ENCODE measurements at regions not wholly inside any gene's neighbourhood (a gene's known extent, or its start where the extent isn't known, plus 50 kb on each side); places are given as distances from the start of the nearest gene placed in this dataset.

DNA sequence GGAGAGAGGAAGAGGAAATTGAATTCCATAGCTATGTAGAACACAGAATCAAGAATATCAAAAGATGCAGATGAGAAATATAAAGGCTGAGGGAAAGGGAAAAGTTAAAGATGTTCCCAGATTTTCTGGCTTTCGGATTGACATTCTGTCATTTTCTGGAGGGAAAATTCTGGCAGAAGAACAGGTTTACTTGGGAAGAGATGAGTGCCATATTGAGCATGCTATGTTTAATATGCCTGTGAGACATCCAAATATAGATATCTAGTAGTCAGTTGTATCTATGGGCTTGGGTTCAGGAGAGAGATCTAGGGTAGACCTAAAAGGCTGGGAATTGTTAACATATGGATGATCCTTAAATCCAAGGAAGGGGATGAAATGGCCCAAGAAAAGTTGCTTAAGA, 181.9 kb upstream of the ARG1 start:
- Mint-ChIP-seq H3K4me3 (ENCODE audit: unreplicated experiment) (no peak overlapping the region), H3K27me3 (ENCODE audit: insufficient read depth, unreplicated experiment) (no peaks in the 10 kb centered on the region), H3K4me1 (ENCODE audit: low read depth, unreplicated experiment) (no peaks in the 10 kb centered on the region), H3K9me3 (ENCODE audit: unreplicated experiment) (peaks cover 21% of the 10 kb centered on the region), H3K36me3 (ENCODE audit: insufficient read depth, unreplicated experiment) (no peaks in the 10 kb centered on the region), H3K27ac (ENCODE audit: unreplicated experiment) (no peak overlapping the region)
- TF ChIP-seq, protein P1, sequence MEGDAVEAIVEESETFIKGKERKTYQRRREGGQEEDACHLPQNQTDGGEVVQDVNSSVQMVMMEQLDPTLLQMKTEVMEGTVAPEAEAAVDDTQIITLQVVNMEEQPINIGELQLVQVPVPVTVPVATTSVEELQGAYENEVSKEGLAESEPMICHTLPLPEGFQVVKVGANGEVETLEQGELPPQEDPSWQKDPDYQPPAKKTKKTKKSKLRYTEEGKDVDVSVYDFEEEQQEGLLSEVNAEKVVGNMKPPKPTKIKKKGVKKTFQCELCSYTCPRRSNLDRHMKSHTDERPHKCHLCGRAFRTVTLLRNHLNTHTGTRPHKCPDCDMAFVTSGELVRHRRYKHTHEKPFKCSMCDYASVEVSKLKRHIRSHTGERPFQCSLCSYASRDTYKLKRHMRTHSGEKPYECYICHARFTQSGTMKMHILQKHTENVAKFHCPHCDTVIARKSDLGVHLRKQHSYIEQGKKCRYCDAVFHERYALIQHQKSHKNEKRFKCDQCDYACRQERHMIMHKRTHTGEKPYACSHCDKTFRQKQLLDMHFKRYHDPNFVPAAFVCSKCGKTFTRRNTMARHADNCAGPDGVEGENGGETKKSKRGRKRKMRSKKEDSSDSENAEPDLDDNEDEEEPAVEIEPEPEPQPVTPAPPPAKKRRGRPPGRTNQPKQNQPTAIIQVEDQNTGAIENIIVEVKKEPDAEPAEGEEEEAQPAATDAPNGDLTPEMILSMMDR (IDR thresholded peaks at IDR 0.05; ENCODE audit: insufficient read depth in 1 of 2, low read depth in 1 of 2, low read length in 1 of 2, severe bottlenecking in 1 of 2, unreplicated experiment in 1 of 2), result no peak
- no peaks in the 10 kb centered on the region for H3K36me3 ChIP-seq (ENCODE audit: control insufficient read depth, insufficient read depth, low read length)
- H3K4me1 ChIP-seq, result no peaks in the 10 kb centered on the region
- ChIA-PET CTCF (no interaction called here), POLR2A (no interaction called here)
- intact Hi-C loops (cut with micrococcal nuclease; ENCODE audit: unreplicated experiment), result no loop called here
- H3K27me3 ChIP-seq (replicated peaks; ENCODE audit: control insufficient read depth, insufficient read depth, low read length), result no peaks in the 10 kb centered on the region
- H3K4me3 ChIP-seq (ENCODE audit: low read depth, low read length), result no peak overlapping the region
- no peak for DNase-seq
- H3K9me3 ChIP-seq, result no peaks in the 10 kb centered on the region
- no TSS peak for BruUV-seq (replicated peaks)

DNA sequence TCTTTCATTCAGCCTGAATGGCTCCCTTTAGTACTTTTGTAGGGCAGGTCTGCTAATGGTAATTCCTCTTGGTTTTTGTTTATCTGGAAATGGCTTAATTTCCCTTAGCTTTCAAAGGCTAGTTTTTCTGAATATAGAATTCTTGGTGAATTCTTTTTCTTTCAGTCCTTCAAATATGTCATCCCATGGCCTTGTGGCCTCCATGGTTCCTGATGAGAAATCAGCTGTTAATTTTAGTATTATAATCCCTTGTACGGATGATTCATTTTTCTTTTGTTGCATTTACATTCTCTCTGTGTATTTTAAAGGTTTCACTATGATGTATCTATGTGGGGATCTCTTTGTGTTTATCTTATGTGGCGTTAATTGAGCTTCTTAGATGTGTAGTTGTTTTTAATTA, 179.6 kb upstream of the ARG1 start:
- CTCF ChIA-PET, result no interaction called here
- Histone ChIP-seq H3K4me1 (no peaks in the 10 kb centered on the region), H3K9me3 (no peaks in the 10 kb centered on the region), H3K27me3 (replicated peaks; ENCODE audit: control insufficient read depth, insufficient read depth, low read length) (no peaks in the 10 kb centered on the region), H3K4me3 (ENCODE audit: low read depth, low read length) (no peak overlapping the region), H3K36me3 (ENCODE audit: control insufficient read depth, insufficient read depth, low read length) (no peaks in the 10 kb centered on the region)
- POLR2A ChIA-PET, result no interaction called here
- TF ChIP-seq, protein P1 (IDR thresholded peaks at IDR 0.05; ENCODE audit: insufficient read depth in 1 of 2, low read depth in 1 of 2, low read length in 1 of 2, severe bottlenecking in 1 of 2, unreplicated experiment in 1 of 2), result no peak
- no peak overlapping the region for H3K4me3 Mint-ChIP-seq (ENCODE audit: unreplicated experiment)
- H3K27ac Mint-ChIP-seq (ENCODE audit: unreplicated experiment), result no peak overlapping the region
- peaks cover 21% of the 10 kb centered on the region for H3K9me3 Mint-ChIP-seq (ENCODE audit: unreplicated experiment)
- H3K36me3 Mint-ChIP-seq (ENCODE audit: insufficient read depth, unreplicated experiment), result no peaks in the 10 kb centered on the region
- DNase-seq, result no peak
- intact Hi-C loops (cut with micrococcal nuclease; ENCODE audit: unreplicated experiment), result no loop called here
- H3K4me1 Mint-ChIP-seq (ENCODE audit: low read depth, unreplicated experiment), result no peaks in the 10 kb centered on the region
- BruUV-seq (replicated peaks), result no TSS peak
- H3K27me3 Mint-ChIP-seq (ENCODE audit: insufficient read depth, unreplicated experiment), result no peaks in the 10 kb centered on the region

DNA sequence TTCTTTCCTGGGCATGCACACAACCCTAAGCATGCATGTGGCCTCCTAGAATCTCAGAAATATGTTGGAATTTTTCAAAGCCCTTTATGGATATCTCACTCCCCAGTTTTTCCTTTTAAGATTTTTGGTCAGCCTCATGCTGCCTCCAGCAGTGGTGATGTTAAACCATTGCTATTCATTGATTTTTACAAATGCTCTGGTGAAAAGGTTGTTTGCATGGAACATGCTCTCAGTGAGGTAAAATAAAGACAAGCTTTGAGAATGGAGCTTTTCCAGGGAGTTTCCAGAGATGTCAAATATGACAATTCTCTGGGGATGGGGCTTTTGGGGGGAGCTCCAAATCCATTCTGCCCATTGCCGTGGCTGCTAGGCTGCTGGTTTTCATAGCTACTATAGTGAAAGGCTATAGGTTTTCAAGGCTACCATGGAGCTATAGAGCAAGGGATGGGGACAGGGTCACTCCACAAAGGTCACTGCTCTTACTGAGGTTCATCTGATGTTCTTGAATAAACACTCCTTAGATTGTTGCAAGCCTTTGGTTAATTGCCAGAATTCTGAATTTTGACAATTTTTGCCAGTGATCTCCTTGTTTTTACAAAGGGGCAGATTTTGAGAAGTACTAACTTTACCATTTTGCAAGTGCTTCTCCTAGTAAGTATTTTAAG, 178.1 kb upstream of the ARG1 start:
- Histone ChIP-seq H3K9me3 (no peaks in the 10 kb centered on the region), H3K4me3 (ENCODE audit: low read depth, low read length) (no peak overlapping the region), H3K27me3 (replicated peaks; ENCODE audit: control insufficient read depth, insufficient read depth, low read length) (no peaks in the 10 kb centered on the region), H3K4me1 (no peaks in the 10 kb centered on the region), H3K36me3 (ENCODE audit: control insufficient read depth, insufficient read depth, low read length) (no peaks in the 10 kb centered on the region)
- ChIA-PET CTCF (interaction anchor here (0.5 kb wide), 1 partner anchor 34 kb away, joined by 3 read pairs; no protein-coding TSS in a partner anchor), POLR2A (no interaction called here)
- H3K27me3 Mint-ChIP-seq (ENCODE audit: insufficient read depth, unreplicated experiment), result no peaks in the 10 kb centered on the region
- H3K9me3 Mint-ChIP-seq (ENCODE audit: unreplicated experiment), result peaks cover 21% of the 10 kb centered on the region
- TF ChIP-seq, protein P1 (IDR thresholded peaks at IDR 0.05; ENCODE audit: insufficient read depth in 1 of 2, low read depth in 1 of 2, low read length in 1 of 2, severe bottlenecking in 1 of 2, unreplicated experiment in 1 of 2), result no peak
- no peaks in the 10 kb centered on the region for H3K36me3 Mint-ChIP-seq (ENCODE audit: insufficient read depth, unreplicated experiment)
- intact Hi-C loops (cut with micrococcal nuclease; ENCODE audit: unreplicated experiment), result no loop called here
- H3K4me1 Mint-ChIP-seq (ENCODE audit: low read depth, unreplicated experiment), result no peaks in the 10 kb centered on the region
- no TSS peak for BruUV-seq (replicated peaks)
- DNase-seq, result no peak
- H3K4me3 Mint-ChIP-seq (ENCODE audit: unreplicated experiment), result no peak overlapping the region
- H3K27ac Mint-ChIP-seq (ENCODE audit: unreplicated experiment), result no peak overlapping the region
